GM19328 (cell line): ENCODE measurements at regions not wholly inside any gene's neighbourhood (a gene's known extent, or its start where the extent isn't known, plus 50 kb on each side); places are given as distances from the start of the nearest gene placed in this dataset.
"Not testable (repeated sequence)": the region's sequence is repeated elsewhere in the genome, so short reads cannot be mapped to it uniquely, and the experiment has no call there.

Experiments
- ATAC-seq: cut with Tn5 transposase; IDR thresholded peaks from one replicate; pipeline ENCODE4 v1.9.1; 2021; ENCODE audit warnings: mild to moderate bottlenecking, moderate library complexity; ENCODE audit not compliant: unreplicated experiment

DNA sequence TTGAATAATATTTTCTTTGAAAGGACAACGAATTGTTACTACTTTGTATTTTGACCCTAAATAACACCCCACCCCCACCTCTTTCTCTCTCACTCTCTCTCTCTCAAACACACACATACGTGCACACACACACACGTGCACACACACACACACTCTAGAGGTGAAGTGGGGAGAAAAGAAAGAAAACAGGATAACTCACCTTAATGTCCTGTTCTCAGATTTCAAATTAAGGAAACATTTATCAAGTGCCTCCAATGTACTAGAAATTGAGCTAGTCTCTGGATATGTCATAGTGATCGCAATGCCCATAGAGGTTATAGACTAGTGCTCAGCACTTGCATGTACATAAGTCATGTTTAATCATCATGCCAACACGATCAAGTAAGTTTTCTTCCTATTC is 1483.6 kb upstream of the SEL1L start:
- no peak for ATAC-seq

DNA sequence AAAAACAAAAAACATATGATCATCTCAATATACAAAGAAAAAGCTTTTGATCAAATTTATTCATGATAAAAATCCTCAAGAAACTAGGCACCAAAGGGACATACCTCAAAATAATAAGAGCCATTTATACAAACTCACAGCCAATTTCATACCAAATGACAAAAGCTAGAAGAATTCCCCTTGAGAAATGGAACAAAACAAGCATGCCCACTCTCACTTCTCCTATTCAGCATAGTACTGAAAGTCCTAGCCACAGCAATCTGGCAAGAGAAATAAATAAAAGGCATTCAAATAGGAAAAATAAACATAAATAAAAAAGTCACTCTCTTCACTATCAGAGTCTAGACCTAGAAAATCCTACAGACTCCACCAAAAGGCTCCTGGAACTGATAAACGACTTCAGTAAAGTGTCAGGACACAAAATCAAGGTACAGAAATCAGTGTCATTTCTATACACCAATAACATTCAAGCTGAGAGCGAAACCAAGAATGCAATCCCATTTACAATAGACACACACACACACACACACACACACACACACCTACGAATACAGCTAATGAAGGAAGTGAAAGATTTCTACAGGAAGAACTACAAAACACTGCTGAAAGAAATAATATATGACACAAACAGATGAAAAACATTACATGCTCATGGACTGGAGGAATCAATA is 1486.2 kb upstream of the SEL1L start:
- no peak for ATAC-seq

DNA sequence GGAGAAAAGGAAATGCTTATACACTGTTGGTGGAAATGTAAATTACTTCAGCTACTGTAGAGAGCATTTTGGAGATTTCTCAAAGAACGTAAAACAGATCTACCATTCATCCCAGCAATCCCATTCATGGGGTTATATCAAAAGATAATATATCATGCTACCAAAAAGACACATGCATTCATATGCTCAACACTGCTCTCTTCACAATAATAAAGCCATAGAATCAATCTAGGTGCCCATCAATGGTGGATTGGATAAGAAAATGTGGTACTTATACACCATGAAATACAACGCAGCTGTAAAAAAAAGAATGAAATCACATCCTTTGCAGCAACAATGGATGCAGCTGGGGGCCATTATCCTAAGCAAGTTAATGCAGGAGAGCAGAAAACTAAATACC is 1487.7 kb upstream of the SEL1L start:
- no peak for ATAC-seq

DNA sequence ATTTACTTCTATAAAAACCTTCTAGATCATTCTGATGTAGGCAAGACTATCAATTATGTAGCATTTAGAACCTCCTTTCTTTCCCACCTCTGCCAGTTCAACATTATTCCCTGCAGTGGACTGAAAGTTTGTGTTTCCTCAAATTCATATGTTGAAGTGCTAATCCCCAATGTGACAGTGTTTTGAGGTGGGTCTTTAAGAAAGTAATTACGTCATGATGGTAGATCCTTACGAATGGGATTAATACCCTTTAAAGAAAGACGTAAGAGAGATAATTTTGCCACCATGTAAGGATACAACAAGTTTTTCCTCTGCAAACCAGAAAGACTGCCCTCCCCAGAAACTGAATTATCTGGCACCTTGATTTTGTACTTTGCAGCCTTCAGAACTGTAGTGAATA is 1489.7 kb upstream of the SEL1L start:
- no peak for ATAC-seq

DNA sequence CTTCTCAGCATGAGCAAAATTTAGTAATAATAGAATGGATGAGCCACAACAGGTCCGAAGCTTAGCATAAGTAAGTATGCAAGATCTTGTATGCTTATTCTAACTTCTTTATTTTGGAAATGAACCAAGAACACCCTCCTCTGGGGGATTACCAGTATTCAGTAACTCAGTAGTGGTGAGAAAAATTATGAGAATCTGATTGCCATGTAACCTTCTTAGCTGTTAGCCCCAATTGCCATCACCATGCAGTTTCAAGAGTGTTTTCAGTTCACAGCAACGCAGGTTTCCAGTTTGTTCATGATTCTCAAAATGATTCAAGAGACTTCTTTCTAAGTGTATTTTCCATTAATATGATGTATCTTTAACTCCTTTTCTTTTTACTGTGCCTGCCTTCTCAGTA is 1507.6 kb upstream of the SEL1L start:
- ATAC-seq = no peak

DNA sequence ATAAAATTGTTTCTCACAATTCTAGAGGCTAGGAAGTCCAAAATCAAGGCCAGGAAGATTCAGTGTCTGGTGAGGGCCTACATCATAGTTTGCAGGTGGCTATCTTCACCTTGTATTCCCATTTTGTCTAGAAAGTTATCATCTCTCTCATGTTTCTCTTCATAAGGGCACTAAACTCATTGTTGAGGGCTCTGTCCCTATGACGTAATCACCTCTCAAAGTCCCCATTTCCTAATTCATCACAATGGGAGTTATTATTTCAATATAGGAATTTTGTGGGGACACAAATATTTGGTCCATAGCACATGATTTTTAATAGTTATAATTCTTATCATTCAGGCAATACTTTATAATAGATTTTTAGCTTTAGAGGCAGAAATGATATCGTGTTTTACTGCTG is 1509.2 kb upstream of the SEL1L start:
- ATAC-seq = no peak

DNA sequence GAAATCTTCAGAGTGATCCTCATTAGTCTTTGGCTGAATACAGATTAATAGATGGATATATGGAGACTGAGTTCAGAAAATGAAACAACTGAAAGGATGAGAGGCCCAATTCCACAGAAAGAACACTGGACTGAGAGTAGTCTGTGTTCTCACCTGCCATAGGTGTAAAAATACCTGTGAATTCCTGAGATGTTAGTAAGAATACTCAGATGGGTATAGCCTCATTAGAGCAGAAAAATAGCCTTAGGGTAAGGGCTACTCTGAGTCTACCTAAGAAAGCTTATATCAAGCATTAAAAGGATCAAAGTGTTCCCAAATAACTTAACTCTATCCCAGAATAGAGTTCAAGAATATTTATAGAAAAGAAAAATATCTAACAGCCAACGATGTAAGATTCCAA is 1510.3 kb upstream of the SEL1L start:
- ATAC-seq = no peak

DNA sequence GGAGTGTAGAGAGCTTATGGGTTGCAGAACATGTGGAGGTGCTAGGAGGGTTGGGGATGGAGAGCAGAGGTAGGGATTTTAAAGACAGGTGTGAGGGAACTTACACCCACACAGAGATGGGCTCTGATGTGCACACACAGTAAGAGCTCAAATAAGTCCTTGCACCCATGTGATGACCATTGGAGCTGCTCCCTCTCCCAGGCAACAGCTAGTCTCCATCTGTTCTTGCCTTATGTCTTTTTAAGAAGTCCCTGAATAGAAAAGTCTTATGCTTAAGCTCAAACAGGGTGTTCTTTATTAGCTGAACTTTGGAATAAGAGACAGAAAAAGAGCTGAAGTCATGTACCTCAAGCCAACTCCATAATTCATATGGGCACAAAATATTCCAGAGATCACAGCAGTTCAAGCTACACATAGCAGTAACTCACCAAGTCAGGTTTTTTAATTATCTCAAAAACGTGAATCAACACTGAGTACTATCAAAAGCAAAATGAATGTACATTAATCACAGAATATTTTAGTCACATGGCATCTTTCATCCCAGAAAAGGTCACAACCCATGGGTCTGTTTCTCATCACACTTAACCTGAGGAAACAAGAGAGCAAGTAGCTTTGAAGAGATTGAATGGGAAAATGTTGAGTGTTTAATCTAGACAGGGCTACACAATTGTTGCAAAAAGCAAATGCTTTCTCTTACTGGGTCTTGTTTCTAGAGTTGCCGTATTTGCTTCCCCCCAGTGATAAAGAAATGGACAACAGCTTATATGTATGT is 1513.6 kb upstream of the SEL1L start:
- no peak for ATAC-seq

DNA sequence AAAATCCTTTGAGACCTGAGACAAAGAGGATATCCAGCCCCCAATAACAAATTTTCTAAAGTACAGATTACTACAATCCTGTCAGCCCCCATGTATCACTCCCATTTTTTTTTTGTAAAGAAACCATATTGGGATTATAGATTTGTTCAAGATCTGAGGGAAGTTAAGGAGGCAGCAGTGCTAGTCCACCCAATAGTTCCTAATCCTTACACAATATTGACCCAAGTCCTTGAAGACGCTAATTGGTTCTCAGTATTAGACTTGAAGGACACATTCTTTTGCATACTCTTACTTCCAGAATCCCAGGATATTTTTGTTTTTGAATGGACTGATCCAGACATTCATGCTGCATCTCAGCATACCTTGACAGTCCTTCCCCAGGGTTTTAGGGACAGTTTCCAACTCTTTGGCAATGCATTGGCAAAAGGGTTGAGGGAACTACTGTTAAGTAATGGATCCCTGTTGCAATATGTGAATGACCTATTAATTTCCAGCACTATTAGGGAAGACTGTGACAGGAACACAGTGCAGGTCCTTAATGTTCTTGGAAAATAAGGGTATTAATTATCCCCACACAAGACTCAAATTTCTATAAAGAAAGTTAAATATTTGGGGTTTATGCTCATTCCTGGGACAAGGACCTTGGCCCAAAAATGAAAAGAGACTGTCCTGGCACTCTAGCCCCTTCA is 1519.5 kb upstream of the SEL1L start:
- no peak for ATAC-seq

DNA sequence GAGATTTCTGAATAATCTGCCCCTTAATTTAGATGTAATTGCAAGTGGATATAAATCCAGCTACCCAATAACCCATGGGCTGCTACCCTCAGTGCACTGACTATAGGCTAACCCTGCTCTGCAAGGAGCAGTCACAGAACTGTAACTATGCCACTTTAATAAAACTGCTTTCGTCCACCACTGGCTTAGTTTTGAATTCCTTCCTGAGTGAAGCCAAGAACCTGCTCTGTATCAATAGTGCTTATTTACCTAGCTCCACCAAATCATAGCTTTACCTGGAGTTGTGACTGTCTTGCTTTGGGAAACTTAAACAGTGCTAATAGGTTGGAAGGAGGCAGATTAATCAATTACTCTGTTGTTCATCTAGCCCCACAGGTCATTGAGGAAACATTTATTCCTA is 1524.4 kb upstream of the SEL1L start:
- no peak for ATAC-seq

DNA sequence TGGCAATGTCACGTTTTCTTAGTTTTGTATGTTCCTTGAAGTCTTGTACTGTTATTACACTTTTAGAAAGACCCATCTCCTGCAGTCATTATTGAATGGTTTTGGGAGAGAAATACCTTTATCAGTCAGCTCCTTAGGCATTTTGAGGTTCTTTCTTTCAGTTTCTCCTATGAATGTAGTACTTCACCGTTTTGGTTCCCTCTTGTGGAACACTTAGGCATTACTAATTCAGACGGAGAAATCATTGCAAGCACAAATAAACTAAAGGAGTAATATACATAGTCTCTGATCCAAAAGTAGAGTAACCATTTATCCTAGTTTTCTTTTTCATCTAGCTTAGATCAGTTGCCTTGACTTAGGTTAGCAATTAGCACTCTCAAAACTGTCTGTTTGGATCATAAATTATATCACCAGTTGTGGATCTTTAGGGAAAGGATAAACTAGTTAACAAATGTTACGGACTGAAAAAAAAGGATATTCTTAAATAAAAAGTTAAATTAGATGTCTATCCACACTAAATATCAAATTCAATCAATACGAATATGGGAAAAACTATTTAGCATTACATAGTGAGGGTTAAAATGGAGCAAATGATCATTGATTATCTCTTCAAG is 1538.3 kb upstream of the SEL1L start:
- ATAC-seq = no peak

DNA sequence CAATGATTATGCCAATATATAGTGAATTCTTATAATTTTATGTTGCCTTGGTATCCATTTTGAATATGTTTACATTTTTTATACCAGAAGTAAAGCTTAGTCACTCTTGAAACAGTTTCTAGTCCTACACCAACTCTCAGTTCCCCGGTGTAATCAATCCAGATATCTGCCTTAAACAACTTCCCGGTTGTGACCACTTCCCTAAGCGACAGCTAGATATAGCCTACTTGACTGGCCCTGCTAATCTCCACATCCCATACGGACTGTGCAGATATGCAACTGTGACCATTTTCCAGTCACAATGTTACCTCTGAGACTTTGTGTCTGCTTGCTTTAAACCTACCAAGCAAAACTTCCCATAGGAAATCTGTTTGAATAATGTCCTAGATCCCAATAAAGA is 1551.5 kb upstream of the SEL1L start:
- no peak for ATAC-seq

DNA sequence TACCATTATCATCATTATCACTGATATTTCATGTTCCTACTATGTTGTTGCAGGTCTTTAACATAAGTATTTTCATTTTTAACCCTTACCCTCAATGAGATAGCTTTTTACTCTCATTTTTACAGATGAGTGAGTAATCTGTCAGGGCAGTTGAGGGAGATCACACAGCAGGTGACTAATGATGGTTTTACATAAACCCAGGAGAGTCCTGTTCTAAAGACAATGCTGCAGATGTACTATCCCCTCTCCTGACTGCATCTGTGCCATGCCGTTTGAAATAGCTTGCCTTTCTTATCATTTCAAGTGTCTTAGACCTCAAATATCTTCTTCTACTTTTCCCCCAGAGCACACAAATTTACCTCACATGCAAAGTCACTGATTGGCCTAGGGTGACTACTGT is 1552.1 kb upstream of the SEL1L start:
- no peak for ATAC-seq

DNA sequence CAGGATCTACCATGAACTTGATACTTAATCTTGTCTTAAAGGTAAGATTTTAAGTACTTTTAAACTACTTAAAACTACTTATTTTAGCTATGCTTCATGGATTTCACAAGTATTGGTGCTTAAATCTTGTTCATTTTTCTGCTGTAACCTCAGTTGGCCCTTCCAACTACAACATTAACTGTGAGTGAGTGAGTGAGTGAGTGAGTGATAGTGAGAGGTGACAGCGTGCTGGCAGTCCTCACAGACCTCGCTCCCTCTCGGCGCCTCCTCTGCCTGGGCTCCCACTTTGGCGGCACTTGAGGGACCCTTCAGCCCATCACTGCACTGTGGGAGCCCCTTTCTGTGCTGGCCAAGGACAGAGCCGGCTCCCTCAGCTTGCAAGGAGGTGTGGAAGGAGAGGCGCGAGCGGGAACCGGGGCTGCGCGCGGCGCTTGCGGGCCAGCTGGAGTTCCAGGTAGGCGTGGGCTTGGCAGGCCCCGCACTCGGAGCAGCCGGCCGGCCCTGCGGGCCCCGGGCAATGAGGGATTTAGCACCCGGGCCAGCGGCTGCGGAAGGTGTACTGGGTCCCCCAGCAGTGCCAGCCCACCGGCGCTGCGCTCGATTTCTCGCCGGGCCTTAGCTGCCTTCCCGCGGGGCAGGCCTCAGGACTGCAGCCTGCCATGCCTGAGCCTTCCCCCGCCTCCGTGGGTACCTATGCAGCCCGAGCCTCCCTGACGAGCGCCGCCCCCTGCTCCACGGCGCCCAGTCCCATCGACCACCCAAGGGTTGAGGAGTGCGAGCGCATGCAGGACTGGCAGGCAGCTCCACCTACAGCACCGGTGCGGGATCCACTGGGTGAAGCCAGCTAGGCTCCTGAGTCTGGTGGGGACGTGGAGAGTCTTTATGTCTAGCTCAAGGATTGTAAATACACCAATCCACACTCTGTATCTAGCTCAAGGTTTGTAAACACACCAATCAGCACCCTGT is 1558.6 kb upstream of the SEL1L start:
- ATAC-seq = not testable (repeated sequence)

DNA sequence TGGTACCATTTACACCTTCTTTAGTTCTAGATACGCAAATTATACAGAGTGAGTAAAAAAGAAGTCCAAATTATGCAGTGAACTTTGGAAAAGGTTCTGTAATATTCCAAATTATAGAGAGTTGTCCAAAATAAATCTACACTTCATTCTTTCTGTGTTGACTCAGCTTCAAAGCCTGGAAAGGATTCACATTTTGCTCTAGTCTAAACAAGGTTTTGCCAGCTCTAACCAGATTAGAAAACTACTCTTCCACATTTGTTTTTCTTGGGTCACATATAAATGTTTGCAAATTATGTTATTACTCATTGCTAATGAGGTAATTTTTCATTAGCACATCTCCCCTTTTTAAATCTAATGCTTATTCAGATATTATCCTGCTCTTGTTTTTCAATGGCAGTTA is 1562.4 kb upstream of the SEL1L start:
- ATAC-seq = no peak

DNA sequence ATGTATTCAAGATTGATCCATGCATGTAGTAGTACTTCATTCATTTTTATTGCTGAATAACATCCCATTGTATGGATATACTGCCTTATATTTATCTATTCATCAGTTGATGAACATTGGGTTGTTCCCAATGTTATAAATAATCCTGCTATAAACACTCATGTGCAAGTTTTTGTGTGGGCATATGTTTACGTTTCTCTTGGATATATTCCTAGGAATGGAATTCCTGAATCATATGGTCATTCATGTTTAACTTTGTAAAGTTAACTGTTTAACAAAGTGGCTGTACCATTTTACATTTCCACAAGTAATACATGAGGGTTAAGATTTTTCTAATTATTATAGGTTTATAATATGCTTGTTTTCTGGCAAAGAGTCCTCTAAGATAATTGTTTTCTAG is 1568.2 kb upstream of the SEL1L start:
- no peak for ATAC-seq

DNA sequence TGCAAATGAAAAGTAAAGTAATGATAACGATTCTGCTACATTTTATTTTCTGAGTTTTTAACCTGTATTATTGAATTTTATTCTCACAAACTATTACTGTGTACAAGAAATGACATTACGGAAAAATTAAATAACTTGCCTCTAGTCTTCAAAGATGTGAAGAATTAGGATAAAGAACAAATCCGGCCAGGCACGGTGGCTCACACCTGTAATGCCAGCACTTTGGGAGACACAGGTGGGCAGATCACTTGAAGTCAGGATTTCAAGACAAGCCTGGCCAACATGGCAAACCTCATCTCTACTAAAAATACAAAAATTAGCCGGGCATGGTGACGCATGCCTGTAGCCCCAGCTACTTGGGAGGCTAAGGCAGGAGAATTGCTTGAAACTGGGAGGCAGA is 1584.4 kb upstream of the SEL1L start:
- ATAC-seq = no peak

DNA sequence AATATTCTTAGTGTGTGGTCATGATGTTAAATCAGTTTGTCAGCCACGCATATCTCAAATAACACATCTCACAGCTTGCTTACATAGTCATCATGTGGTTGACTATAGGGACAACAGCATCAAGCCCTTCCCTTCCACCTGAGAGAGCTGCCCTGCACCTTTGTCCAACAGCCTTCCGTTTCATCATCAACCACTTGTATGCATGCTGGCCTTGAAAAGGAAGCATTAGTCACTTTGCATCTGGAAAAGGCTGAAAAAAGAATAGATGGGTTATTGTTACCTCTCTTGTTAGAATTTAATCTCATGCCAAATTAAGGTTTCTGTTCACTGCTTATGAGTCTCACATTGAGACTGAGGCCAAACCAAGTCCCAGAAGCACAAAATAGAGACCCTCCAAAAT is 1586.5 kb upstream of the SEL1L start:
- ATAC-seq = no peak

DNA sequence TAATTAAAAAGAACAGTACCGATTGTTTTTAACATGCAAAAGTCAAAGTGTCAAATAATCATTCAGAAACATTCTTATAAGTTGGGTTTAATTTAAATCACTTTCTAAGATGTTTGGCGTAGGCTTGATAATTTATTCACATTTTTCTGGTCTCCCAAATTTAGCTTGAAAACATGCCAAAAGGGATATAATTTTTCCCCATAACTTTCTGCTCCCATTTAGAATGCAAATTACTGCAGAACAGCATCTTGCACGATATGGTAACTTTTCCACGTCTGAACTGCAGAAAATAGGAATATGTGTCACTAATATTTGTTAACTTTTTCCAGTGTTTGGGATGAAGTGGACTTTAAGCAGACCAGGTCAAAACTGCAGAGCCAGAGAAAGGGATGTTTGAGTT is 1592.4 kb upstream of the SEL1L start:
- no peak for ATAC-seq

DNA sequence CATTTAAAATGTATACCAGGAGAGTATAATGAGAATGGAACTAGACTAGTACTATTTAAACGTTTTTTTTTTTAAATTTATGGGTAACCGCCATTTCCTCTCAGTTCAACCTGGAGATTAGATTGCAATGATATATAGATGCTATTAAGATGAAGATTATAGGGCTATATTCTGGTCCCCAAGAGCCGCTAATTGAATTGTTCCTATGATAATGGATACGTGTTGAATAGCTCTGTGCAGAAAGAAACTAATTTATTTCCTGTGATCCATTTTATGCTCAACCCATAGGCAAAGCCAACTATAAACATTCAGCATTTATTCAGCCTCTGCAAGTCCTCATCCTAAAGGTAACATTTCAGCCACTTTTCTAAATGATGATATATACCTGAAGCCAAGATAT is 1595.1 kb upstream of the SEL1L start:
- no peak for ATAC-seq

DNA sequence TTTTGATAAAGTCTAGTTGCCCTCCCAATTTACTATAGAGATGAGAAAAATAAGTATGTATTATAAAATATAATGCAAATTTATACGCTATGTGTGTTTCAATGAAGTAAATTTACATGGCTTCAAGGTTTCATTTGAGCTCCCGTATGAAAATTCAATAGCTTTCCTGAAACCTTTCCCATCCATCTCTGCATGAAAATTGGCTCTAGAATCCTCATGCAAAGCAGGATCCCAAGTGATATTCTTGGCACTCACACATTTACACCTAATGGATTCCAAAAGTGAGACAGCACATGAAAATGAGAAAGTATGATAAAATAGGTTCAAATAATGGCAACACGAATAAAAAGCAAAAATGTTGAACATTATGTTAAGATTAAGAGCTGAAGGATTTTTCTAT is 1595.8 kb upstream of the SEL1L start:
- no peak for ATAC-seq
